Activated CD8-positive, alpha-beta T cell treated with anti-CD3 and anti-CD28 coated beads for 36 hours (primary cell): ENCODE measurements at regions not wholly inside any gene's neighbourhood (a gene's known extent, or its start where the extent isn't known, plus 50 kb on each side); places are given as distances from the start of the nearest gene placed in this dataset.

ENCODE experiments used
- ATAC-seq: fragments of 200-7000 bp; cut with Tn5 transposase; one replicate; pipeline ENCODE4 v1.10.0; 2021; ENCODE audit warnings: mild to moderate bottlenecking, moderate library complexity
- CTCF ChIA-PET: fragments of 350-600 bp; sonication (Branson Sonifier 250); formaldehyde crosslinking; loops from one replicate; lab custom pipeline; 2021; ENCODE audit warnings: antibody characterized with exemption; lab: Charles Lee
- POLR2A ChIA-PET: fragments of 350-600 bp; sonication (Branson Sonifier 250); formaldehyde crosslinking; loops from one replicate; lab custom pipeline; 2021; ENCODE audit warnings: antibody characterized with exemption; lab: Charles Lee
- DNase-seq: peaks from one replicate; pipeline ENCODE4 v3.0.0-alpha.2; 2020
- H3K27ac Mint-ChIP-seq: one replicate; pipeline ENCODE4 v1.8.0; 2021; ENCODE audit warnings: mild to moderate bottlenecking, mixed read lengths
- H3K27me3 Mint-ChIP-seq: one replicate; pipeline ENCODE4 v1.8.0; 2021; ENCODE audit warnings: mixed read lengths
- H3K36me3 Mint-ChIP-seq: one replicate; pipeline ENCODE4 v1.8.0; 2021; ENCODE audit warnings: low read depth, mixed read lengths
- H3K4me1 Mint-ChIP-seq: one replicate; pipeline ENCODE4 v1.8.0; 2021; ENCODE audit warnings: low read depth, mixed read lengths
- H3K4me3 Mint-ChIP-seq: one replicate; pipeline ENCODE4 v1.8.0; 2021; ENCODE audit warnings: mild to moderate bottlenecking, moderate library complexity, mixed read lengths
- H3K9me3 Mint-ChIP-seq: one replicate; pipeline ENCODE4 v1.8.0; 2021; ENCODE audit warnings: mixed read lengths
- CTCF ChIP-seq: fragments of 200-600 bp; IDR thresholded peaks from one replicate; pipeline ENCODE4 v1.8.0; 2022; ENCODE audit warnings: antibody characterized with exemption, mild to moderate bottlenecking
- intact Hi-C: fragments of 100-400 bp; cut with micrococcal nuclease; formaldehyde crosslinking; loops from one replicate; pipeline ENCODE4 v1.10.0; 2022

- no peak overlapping the region for H3K27ac Mint-ChIP-seq
- H3K4me1 Mint-ChIP-seq, result no peaks in the 10 kb centered on the region
- no peaks in the 10 kb centered on the region for H3K9me3 Mint-ChIP-seq
- DNase-seq (no peak), ATAC-seq (no peak)
- TF ChIP-seq CTCF, result no peak
- intact Hi-C loops, result no loop called here
- POLR2A ChIA-PET, result no interaction called here
- no peaks in the 10 kb centered on the region for H3K36me3 Mint-ChIP-seq
- peaks cover 5% of the 10 kb centered on the region for H3K27me3 Mint-ChIP-seq
- CTCF ChIA-PET, result interaction anchor here (1.3 kb wide), 1 partner anchor 9 kb away, joined by 3 read pairs; no protein-coding TSS in a partner anchor
- no peak overlapping the region for H3K4me3 Mint-ChIP-seq
Measured at GRCh38 chr12:13368971-13369370, 172.4 kb downstream of the EMP1 start.

- Mint-ChIP-seq H3K4me1 (no peaks in the 10 kb centered on the region), H3K9me3 (no peaks in the 10 kb centered on the region), H3K27ac (no peak overlapping the region), H3K27me3 (peaks cover 4% of the 10 kb centered on the region), H3K4me3 (no peak overlapping the region), H3K36me3 (no peaks in the 10 kb centered on the region)
- ATAC-seq, result no peak
- TF ChIP-seq CTCF, result no peak
- intact Hi-C loops, result no loop called here
- no peak for DNase-seq
- ChIA-PET POLR2A (no interaction called here), CTCF (no interaction called here)
Measured at GRCh38 chr12:13368431-13368830, 171.9 kb downstream of the EMP1 start.

GRCh38 chr12:13367973-13368372 is 171.4 kb downstream of the EMP1 start:
- DNase-seq, result no peak
- no peak for TF ChIP-seq CTCF
- intact Hi-C loops, result no loop called here
- POLR2A ChIA-PET, result no interaction called here
- Mint-ChIP-seq H3K4me1 (no peaks in the 10 kb centered on the region), H3K9me3 (no peaks in the 10 kb centered on the region), H3K4me3 (no peak overlapping the region), H3K36me3 (no peaks in the 10 kb centered on the region), H3K27me3 (peaks cover 4% of the 10 kb centered on the region), H3K27ac (no peak overlapping the region)
- CTCF ChIA-PET, result no interaction called here
- ATAC-seq, result no peak

GRCh38 chr12:13365748-13366366 is 169.3 kb downstream of the EMP1 start:
- CTCF ChIA-PET, result no interaction called here
- no peak overlapping the region for H3K4me3 Mint-ChIP-seq
- H3K36me3 Mint-ChIP-seq, result no peaks in the 10 kb centered on the region

More at GRCh38 chr12:13365748-13366366, 169.3 kb downstream of the EMP1 start:
- H3K4me1 Mint-ChIP-seq, result no peaks in the 10 kb centered on the region
- H3K27ac Mint-ChIP-seq, result no peak overlapping the region
- H3K9me3 Mint-ChIP-seq, result no peaks in the 10 kb centered on the region
- TF ChIP-seq CTCF, result no peak
- ATAC-seq (no peak), DNase-seq (no peak)
- POLR2A ChIA-PET, result no interaction called here
- H3K27me3 Mint-ChIP-seq, result peaks cover 6% of the 10 kb centered on the region
- intact Hi-C loops, result no loop called here
